HepG2 (cell line): ENCODE measurements at regions not wholly inside any gene's neighbourhood (a gene's known extent, or its start where the extent isn't known, plus 50 kb on each side); places are given as distances from the start of the nearest gene placed in this dataset.

Experiments
- ATAC-seq: fragments of 200-7000 bp; cut with Tn5 transposase; 3 replicates; pipeline ENCODE4 v1.9.1; 2020; ENCODE audit warnings: mild to moderate bottlenecking, moderate library complexity
- BruUV-seq: library from RNA; stranded (reverse); fragments of 400-500 nt; replicated peaks from 2 replicates; lab custom pipeline; 2021; lab: Mats Ljungman, UMichigan
- CTCF ChIA-PET: fragments of 300-600 bp; formaldehyde crosslinking; extraction: SDS; loops from one replicate; lab custom pipeline; 2021; ENCODE audit warnings: low total read pairs, inconsistent platforms, low intra/inter-chr PET ratio; lab: Yijun Ruan, JAX
- POLR2A ChIA-PET: fragments of 350-600 bp; sonication (Branson Sonifier 250); formaldehyde crosslinking; loops from one replicate; lab custom pipeline; 2020; ENCODE audit warnings: antibody characterized with exemption, inconsistent platforms; lab: Yijun Ruan, JAX
- DNase-seq: peaks from one replicate; pipeline ENCODE4 v3.0.0-alpha.2; 2015; ENCODE audit warnings: low spot score
- FAIRE-seq: peaks from 3 replicates; lab custom pipeline; 2011; peaks lifted over from hg19 to GRCh38; lab: Jason Lieb, UNC
- H2AFZ ChIP-seq: one replicate; pipeline ENCODE4 v1.6.1; 2011; ENCODE audit warnings: low read length, inconsistent platforms
- H3K27ac ChIP-seq: fragments of 300-600 bp; 3 replicates; pipeline ENCODE4 v1.8.0; 2011; ENCODE audit warnings: mixed run types, mild to moderate bottlenecking, mixed read lengths, low read length, inconsistent platforms; ENCODE audit not compliant: insufficient read depth; ENCODE audit errors: extremely low read length
- H3K27me3 ChIP-seq, 2 experiments: fragments of 200-600 bp in 1 of 2; 2 replicates in 1 of 2; 3 replicates in 1 of 2; pipeline versions ENCODE4 v1.6.0 to v1.8.0; 2011; ENCODE audit warnings: low read length in 2 of 2, mild to moderate bottlenecking in 2 of 2, moderate library complexity in 2 of 2, inconsistent platforms in 1 of 2; ENCODE audit not compliant: insufficient read depth in 2 of 2, control insufficient read depth in 1 of 2
- H3K36me3 ChIP-seq, 2 experiments: fragments of 200-600 bp in 1 of 2; replicated peaks in 1 of 2; 2 replicates in 1 of 2; 3 replicates in 1 of 2; pipeline versions ENCODE4 v1.5.1 to v1.8.0; 2011; ENCODE audit warnings: low read length in 2 of 2, inconsistent platforms in 1 of 2; ENCODE audit not compliant: insufficient read depth in 2 of 2, control insufficient read depth in 1 of 2
- H3K4me1 ChIP-seq: 2 replicates; pipeline ENCODE4 v1.5.1; 2012; ENCODE audit warnings: low read length, inconsistent platforms; ENCODE audit not compliant: insufficient read depth
- H3K4me2 ChIP-seq: 2 replicates; pipeline ENCODE4 v1.6.0; 2011; ENCODE audit warnings: low read depth, low read length, inconsistent platforms
- H3K4me3 ChIP-seq, 3 experiments: fragments of 200-600 bp in 1 of 3; sonication (generic), shearing (Covaris generic) in 1 of 3; replicated peaks in 1 of 3; 2 replicates each; pipeline ENCODE4 v1.5.1; 2011 to 2016; ENCODE audit warnings: low read length in 3 of 3, inconsistent platforms in 2 of 3, low read depth in 2 of 3, mild to moderate bottlenecking in 2 of 3, control low read depth in 1 of 3, mixed read lengths in 1 of 3; ENCODE audit not compliant: insufficient read depth in 1 of 3
- H3K79me2 ChIP-seq: one replicate; pipeline ENCODE4 v1.6.1; 2011; ENCODE audit warnings: low read length, inconsistent platforms; ENCODE audit not compliant: insufficient read depth
- H3K9ac ChIP-seq: 2 replicates; pipeline ENCODE4 v1.6.0; 2011; ENCODE audit warnings: mild to moderate bottlenecking, low read depth, low read length, inconsistent platforms; ENCODE audit not compliant: insufficient read depth
- H3K9me3 ChIP-seq: 2 replicates; pipeline ENCODE4 v1.5.1; 2012; ENCODE audit warnings: mild to moderate bottlenecking, low read length
- H4K20me1 ChIP-seq: 2 replicates; pipeline ENCODE4 v1.6.0; 2011; ENCODE audit warnings: inconsistent platforms, mild to moderate bottlenecking, low read length, moderate library complexity; ENCODE audit not compliant: insufficient read depth
- ARID5B ChIP-seq: IDR thresholded peaks from 2 replicates; pipeline ENCODE4 v1.4.0; 2020; ENCODE audit warnings: mild to moderate bottlenecking, missing genetic modification reagents
- BRCA1 ChIP-seq: sonication (generic); formaldehyde crosslinking; IDR thresholded peaks from 2 replicates; pipeline ENCODE4 v1.4.0; 2020; ENCODE audit warnings: missing genetic modification reagents
- CEBPZ ChIP-seq: IDR thresholded peaks from 2 replicates; pipeline ENCODE4 v1.6.1; 2012; ENCODE audit warnings: low read length, improper control_type of control experiment
- FOSL1 ChIP-seq: sonication (generic); formaldehyde crosslinking; IDR thresholded peaks from 2 replicates; pipeline ENCODE4 v1.9.0; 2021; ENCODE audit warnings: missing genetic modification reagents, borderline replicate concordance
- FOXK2 ChIP-seq: fragments of 450-650 bp; IDR thresholded peaks from 2 replicates; pipeline ENCODE4 v1.6.1; 2016
- FOXP1 ChIP-seq, 2 experiments: fragments of 450-650 bp in 1 of 2; IDR thresholded peaks; 2 replicates each; pipeline ENCODE4 v1.6.1; 2017 to 2018; ENCODE audit warnings: antibody characterized with exemption in 1 of 2
- SMAD9 ChIP-seq: sonication (generic); formaldehyde crosslinking; IDR thresholded peaks from 2 replicates; pipeline ENCODE4 v1.5.1; 2020; ENCODE audit warnings: mild to moderate bottlenecking, missing genetic modification reagents
- TSC22D2 ChIP-seq: sonication (generic); formaldehyde crosslinking; IDR thresholded peaks from 2 replicates; pipeline ENCODE4 v1.5.1; 2020; ENCODE audit warnings: missing genetic modification reagents, mild to moderate bottlenecking, borderline replicate concordance
- ZNF264 ChIP-seq: sonication (generic); formaldehyde crosslinking; IDR thresholded peaks from 2 replicates; pipeline ENCODE4 v1.4.0; 2020; ENCODE audit warnings: missing genetic modification reagents
- ZNF580 ChIP-seq: IDR thresholded peaks from 2 replicates; pipeline ENCODE4 v1.6.1; 2016; ENCODE audit warnings: low read depth, borderline replicate concordance
- ZNF713 ChIP-seq: sonication (generic); formaldehyde crosslinking; IDR thresholded peaks from 2 replicates; pipeline ENCODE4 v1.4.0; 2020; ENCODE audit warnings: mild to moderate bottlenecking, missing genetic modification reagents
- ZXDC ChIP-seq: sonication (generic); formaldehyde crosslinking; IDR thresholded peaks from 2 replicates; pipeline ENCODE4 v1.5.0; 2020; ENCODE audit warnings: mild to moderate bottlenecking, missing genetic modification reagents
- WGBS: methylation state at CpG from one replicate; pipeline ENCODE4 v1.1.6; 2017; ENCODE audit warnings: low lambda C conversion rate; 5-methylcytosine and 5-hydroxymethylcytosine counted together
- in situ Hi-C: cut with HindIII; loops from 2 replicates; pipeline ENCODE4 v1.10.0; 2017; ENCODE audit warnings: low pct_unique_long_range_greater_than_20kb; ENCODE audit not compliant: extremely low pct_ligation_motif_present
- intact Hi-C: fragments of 100-400 bp; cut with micrococcal nuclease; formaldehyde crosslinking; loops from one replicate; pipeline ENCODE4 v1.10.0; 2022; ENCODE audit not compliant: unreplicated experiment

GRCh38 chr2:45123521-45124191 lies 114.4 kb upstream of the SIX2 start:
- no peak overlapping the region for H3K9ac ChIP-seq
- H4K20me1 ChIP-seq, result no peaks in the 10 kb centered on the region
- 0 out of 2 replicates have a peak, but pooled peaks cover 8% of the 10 kb centered on the region for H3K4me1 ChIP-seq
- 0 out of 5 replicates have a peak, but pooled peaks cover 0 to 4% of the 10 kb centered on the region in 2 experiments for H3K27me3 ChIP-seq
- H3K27ac ChIP-seq, result no peak overlapping the region
- no peak overlapping the region for H3K4me2 ChIP-seq
- no peak for ATAC-seq
- FAIRE-seq, result no peak
- BruUV-seq, result no TSS peak
- ChIA-PET POLR2A (no interaction called here), CTCF (no interaction called here)
- intact Hi-C loops (no loop called here), in situ Hi-C loops (no loop called here)
- no peaks in the 10 kb centered on the region for H3K36me3 ChIP-seq
- H2AFZ ChIP-seq, result no peak overlapping the region
- DNase-seq, result no peak
- 48% methylated on average over 6 of the region's 6 CpGs for WGBS
- H3K4me3 ChIP-seq, result no peak overlapping the region
- H3K9me3 ChIP-seq, result no peaks in the 10 kb centered on the region
- no peaks in the 10 kb centered on the region for H3K79me2 ChIP-seq
- TF ChIP-seq ZNF580 (CRISPR knock-in tag) (no peak), FOSL1 (no peak), ZNF264 (no peak), TSC22D2 (CRISPR knock-in tag) (no peak), ZXDC (CRISPR knock-in tag) (no peak), FOXP1 (IDR thresholded peaks at IDR 0.05) (no peak), FOXP1 (CRISPR knock-in tag; IDR thresholded peaks at IDR 0.05) (no peak), CEBPZ (no peak), BRCA1 (CRISPR knock-in tag) (no peak), SMAD9 (CRISPR knock-in tag) (no peak), ARID5B (CRISPR knock-in tag) (no peak), ZNF713 (no peak), FOXK2 (no peak)
